Stimulated activated naive B cell treated with anti-CD40 and anti-IgM and Interleukin-4, amounts not matched to agents 10 μg/mL and 1 μg/mL and 100 μg/mL, for 72 hours (primary cell): ENCODE measurements at regions not wholly inside any gene's neighbourhood (a gene's known extent, or its start where the extent isn't known, plus 50 kb on each side); places are given as distances from the start of the nearest gene placed in this dataset.
"Not testable (repeated sequence)": the region's sequence is repeated elsewhere in the genome, so short reads cannot be mapped to it uniquely, and the experiment has no call there.

Experiments used
- ATAC-seq, 2 donors: fragments of 150-1000 bp; cut with Tn5 transposase; replicated peaks; 2 replicates each; pipeline ENCODE4 v1.10.0; 2021; ENCODE audit warnings: moderate library complexity in 1 of 2
- DNase-seq: peaks from one replicate; pipeline ENCODE4 v3.0.0; 2021
- H3K27ac Mint-ChIP-seq: one replicate; pipeline ENCODE4 v1.8.0; 2022; ENCODE audit warnings: mild to moderate bottlenecking, mixed read lengths
- H3K27me3 Mint-ChIP-seq, 2 donors: one replicate each; pipeline ENCODE4 v1.8.0; 2022; ENCODE audit warnings: mixed read lengths in 2 of 2
- H3K36me3 Mint-ChIP-seq, 2 donors: one replicate each; pipeline ENCODE4 v1.8.0; 2022; ENCODE audit warnings: mixed read lengths in 2 of 2, mild to moderate bottlenecking in 1 of 2
- H3K4me1 Mint-ChIP-seq, 2 donors: one replicate each; pipeline ENCODE4 v1.8.0; 2022; ENCODE audit warnings: mixed read lengths in 2 of 2, mild to moderate bottlenecking in 1 of 2
- H3K4me3 Mint-ChIP-seq, 2 donors: one replicate each; pipeline ENCODE4 v1.8.0; 2022; ENCODE audit warnings: mild to moderate bottlenecking in 2 of 2, mixed read lengths in 2 of 2, moderate library complexity in 1 of 2
- H3K9me3 Mint-ChIP-seq, 2 donors: one replicate each; pipeline ENCODE4 v1.8.0; 2022; ENCODE audit warnings: mixed read lengths in 2 of 2, mild to moderate bottlenecking in 1 of 2

DNA sequence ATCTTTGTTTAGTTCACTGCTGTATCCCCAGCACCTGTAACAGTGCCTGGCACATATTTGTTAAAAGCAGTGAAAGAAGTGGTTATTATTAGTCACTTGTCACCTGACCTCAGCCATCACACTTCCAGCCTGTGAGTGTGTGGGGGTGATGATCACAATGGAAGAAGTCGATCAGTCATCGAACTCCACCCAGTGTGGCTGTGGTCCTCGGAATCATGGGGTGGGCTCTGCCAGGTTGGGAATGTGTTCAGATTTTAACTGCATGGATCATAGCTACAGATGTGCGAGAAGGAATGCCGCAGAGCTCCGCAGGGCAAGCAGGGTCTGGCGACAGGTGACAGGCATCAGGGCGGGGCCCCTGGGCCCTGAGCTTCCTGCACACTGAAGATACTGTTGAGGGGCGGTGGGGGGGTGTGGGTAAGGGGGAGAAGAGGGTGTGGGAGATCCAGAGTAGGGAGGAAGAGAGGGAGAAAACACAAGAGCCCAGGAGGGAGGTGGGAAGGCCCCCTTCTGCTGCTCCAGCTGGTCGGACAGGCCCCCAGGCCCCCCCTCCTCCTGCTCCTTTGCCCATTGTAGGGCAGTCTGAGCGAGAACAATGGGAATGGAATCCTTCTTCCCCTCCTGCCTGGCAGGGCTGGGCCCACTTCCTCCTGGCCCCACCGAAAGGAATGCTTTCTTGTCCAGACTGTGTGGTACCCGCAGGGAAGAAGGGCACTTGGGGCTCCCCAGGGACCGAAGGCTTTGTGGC lies 89.6 kb downstream of the SPRY4 start:
- H3K36me3 Mint-ChIP-seq, result no peaks in the 10 kb centered on the region
- peaks cover 0 to 3% of the 10 kb centered on the region in 2 donors for H3K9me3 Mint-ChIP-seq
- peaks cover 36 to 45% of the 10 kb centered on the region in 2 donors for H3K27me3 Mint-ChIP-seq
- H3K27ac Mint-ChIP-seq, result no peak overlapping the region
- H3K4me3 Mint-ChIP-seq, result no peak overlapping the region
- peak; percentile 27 to 41 for ATAC-seq
- no peak for DNase-seq
- H3K4me1 Mint-ChIP-seq, result peaks cover 4 to 6% of the 10 kb centered on the region in 2 donors

DNA sequence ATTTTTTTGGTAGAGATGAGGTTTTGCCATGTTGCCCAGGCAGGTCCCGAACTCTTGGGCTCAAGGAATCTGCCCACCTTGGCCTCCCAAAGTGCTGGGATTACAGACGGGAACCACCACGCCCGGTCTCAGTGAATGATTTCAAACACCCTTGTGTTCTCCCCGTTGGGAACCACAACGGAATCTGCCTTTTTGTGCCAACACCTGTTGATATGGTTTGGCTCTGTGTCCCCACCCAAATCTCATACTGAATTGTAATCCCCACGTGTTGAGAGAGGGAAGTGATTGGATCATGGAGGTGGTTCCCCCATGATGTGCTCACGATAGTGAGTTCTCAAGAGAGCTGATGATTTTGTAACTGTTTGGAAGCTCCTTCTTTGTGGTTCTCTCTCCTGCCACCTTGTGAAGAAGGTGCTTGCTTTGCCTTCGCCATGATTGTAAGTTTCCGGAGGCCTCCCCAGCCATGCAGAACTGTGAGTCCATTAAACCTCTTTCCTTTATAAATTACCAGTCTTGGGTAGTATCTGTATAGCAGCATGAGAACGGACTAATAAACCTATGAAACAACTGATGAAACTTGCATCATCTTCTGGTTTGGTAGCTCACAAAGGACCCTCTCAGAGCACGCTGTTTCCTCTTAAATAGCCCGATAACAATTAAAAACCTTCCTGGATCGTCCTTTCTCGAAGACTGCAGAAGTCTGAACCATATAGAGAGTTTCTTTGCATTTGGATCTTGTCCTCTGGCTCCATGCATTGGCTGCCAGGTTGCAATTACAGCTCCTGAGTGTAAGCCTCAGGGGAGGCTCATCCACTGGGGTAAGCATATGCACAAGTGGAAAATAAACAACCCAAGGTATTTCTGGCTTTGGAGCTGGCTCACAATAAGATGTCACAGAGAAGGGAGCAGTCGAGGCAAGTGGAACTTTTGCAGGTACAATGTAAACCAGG lies 91.5 kb downstream of the SPRY4 start:
- DNase-seq (no peak), ATAC-seq (no peak)
- Mint-ChIP-seq H3K4me1 (peaks cover 4 to 6% of the 10 kb centered on the region in 2 donors), H3K36me3 (no peaks in the 10 kb centered on the region), H3K27ac (no peak overlapping the region), H3K9me3 (peaks cover 0 to 3% of the 10 kb centered on the region in 2 donors), H3K27me3 (peaks cover 36 to 45% of the 10 kb centered on the region in 2 donors), H3K4me3 (no peak overlapping the region)

DNA sequence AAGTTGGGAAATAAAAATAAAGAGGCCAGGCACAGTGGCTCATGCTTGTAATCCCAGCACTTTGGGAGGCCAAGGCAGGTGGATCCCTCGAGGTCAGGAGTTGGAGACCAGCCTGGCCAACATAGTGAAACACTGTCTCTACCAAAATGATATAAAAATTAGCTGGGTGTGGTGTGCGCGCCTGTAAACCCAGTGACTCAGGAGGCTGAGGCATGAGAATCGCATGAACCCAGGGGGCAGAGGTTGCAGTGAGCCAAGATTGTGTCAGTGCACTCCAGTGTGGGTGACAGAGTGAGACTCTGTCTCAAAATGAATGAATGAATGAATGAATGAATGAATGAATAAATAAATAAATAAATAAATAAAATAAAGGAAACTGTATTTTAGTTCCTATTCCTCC lies 93.9 kb downstream of the SPRY4 start:
- not testable (repeated sequence) for DNase-seq

GRCh38 chr5:142225141-142225540 lies 99.7 kb downstream of the SPRY4 start:
- peaks cover 25 to 36% of the 10 kb centered on the region in 2 donors for H3K4me1 Mint-ChIP-seq
- H3K27ac Mint-ChIP-seq, result no peak overlapping the region
- no peak for DNase-seq
- no peaks in the 10 kb centered on the region for H3K36me3 Mint-ChIP-seq
- H3K27me3 Mint-ChIP-seq, result peaks cover 16 to 20% of the 10 kb centered on the region in 2 donors
- ATAC-seq, result no peak
- no peak overlapping the region for H3K4me3 Mint-ChIP-seq
- H3K9me3 Mint-ChIP-seq, result no peaks in the 10 kb centered on the region

More for the DNA sequence above, 93.9 kb downstream of the SPRY4 start:
- ATAC-seq, H3K36me3 Mint-ChIP-seq, H3K27ac Mint-ChIP-seq, H3K9me3 Mint-ChIP-seq, H3K4me1 Mint-ChIP-seq, H3K4me3 Mint-ChIP-seq: not testable (repeated sequence)
- peaks cover 29 to 38% of the 10 kb centered on the region in 2 donors for H3K27me3 Mint-ChIP-seq

DNA sequence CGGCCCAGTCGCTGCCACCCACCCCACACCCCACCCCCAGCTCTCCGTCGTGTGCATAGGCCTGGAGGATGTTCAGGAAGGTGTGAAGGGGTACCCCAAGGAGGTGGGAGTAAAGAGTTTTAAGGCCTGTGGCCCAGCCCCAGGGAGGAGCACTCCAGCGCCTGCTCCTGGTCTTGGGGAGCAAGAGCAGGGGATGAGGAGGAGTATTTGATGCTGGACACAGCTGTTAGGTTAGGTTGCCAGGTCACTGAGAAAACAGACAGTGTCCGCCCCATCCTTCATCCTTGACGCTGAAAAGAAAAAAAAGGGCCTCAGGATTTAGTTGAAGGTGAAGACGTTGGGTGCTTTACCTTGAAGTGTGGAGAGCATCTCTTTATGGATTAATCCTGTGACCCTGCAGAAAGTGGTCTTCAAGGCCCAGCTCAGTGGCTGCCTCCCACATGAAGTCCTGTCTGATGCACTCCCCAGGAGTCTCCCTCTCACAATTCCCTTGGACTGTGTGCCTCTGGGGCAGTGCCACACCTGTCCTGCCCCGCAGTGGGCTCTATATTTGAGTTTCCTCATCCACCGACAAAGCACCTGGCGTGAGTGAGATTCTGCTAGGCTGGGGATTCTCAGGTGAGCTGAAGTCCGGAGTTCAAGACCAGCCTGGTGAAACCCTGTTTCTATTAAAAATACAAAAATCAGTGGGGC lies 101.8 kb downstream of the SPRY4 start:
- Mint-ChIP-seq H3K27ac (no peak overlapping the region), H3K27me3 (peaks cover 16 to 21% of the 10 kb centered on the region in 2 donors), H3K9me3 (no peaks in the 10 kb centered on the region), H3K36me3 (no peaks in the 10 kb centered on the region), H3K4me3 (no peak overlapping the region), H3K4me1 (peaks cover 25 to 36% of the 10 kb centered on the region in 2 donors)
- DNase-seq (no peak), ATAC-seq (peak in 1 of 2 donors; percentile 6)

DNA sequence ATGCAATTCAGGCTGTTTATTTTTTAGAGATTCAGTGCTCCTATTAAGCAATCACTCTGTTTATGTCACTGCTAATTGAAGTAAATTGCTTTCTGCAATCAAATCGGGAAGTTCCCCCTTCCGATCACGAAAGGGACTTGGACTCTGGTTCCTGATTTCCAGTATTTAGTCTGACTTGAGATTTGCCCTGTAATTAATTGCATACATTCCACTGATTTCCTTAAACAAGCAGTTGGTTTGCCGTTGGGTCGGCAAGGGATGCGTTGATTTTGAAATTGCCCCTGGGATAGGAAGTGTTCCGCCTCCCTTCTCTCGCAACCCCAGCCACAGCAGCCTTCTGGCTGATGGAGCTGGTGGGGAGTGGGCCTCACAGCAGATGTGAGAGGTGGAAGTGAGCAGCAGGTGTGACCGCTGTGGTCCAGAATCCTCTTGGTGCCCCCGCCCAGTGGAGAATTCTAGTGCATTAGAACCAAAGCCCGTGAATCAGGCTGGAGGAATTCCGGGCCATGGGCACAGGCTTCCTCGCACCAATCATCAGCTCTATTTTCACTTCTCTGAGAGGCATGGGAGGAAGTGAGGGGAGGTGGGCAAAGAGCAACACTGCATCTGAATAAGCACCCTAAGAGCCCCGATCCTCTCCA lies 102.5 kb downstream of the SPRY4 start:
- Mint-ChIP-seq H3K27ac (no peak overlapping the region), H3K27me3 (peaks cover 16 to 27% of the 10 kb centered on the region in 2 donors), H3K4me3 (peak overlapping the region in 1 of 2 donors; percentile 25)

GRCh38 chr5:142221091-142221860 lies 103.5 kb downstream of the SPRY4 start:
- ATAC-seq, result no peak
- Mint-ChIP-seq H3K4me3 (no peak overlapping the region), H3K27me3 (peaks cover 18 to 38% of the 10 kb centered on the region in 2 donors), H3K27ac (no peak overlapping the region), H3K9me3 (no peaks in the 10 kb centered on the region), H3K36me3 (no peaks in the 10 kb centered on the region), H3K4me1 (peaks cover 25 to 36% of the 10 kb centered on the region in 2 donors)
- no peak for DNase-seq

More for the DNA sequence above, 102.5 kb downstream of the SPRY4 start:
- H3K9me3 Mint-ChIP-seq, result no peaks in the 10 kb centered on the region
- no peak for ATAC-seq
- no peak for DNase-seq
- peaks cover 25 to 36% of the 10 kb centered on the region in 2 donors for H3K4me1 Mint-ChIP-seq
- H3K36me3 Mint-ChIP-seq, result no peaks in the 10 kb centered on the region

GRCh38 chr5:142219146-142219545 lies 105.7 kb downstream of the SPRY4 start:
- peaks cover 25 to 36% of the 10 kb centered on the region in 2 donors for H3K4me1 Mint-ChIP-seq
- H3K4me3 Mint-ChIP-seq, result no peak overlapping the region
- DNase-seq, result no peak
- peaks cover 19 to 42% of the 10 kb centered on the region in 2 donors for H3K27me3 Mint-ChIP-seq
- no peaks in the 10 kb centered on the region for H3K9me3 Mint-ChIP-seq
- ATAC-seq, result no peak
- H3K27ac Mint-ChIP-seq, result no peak overlapping the region
- H3K36me3 Mint-ChIP-seq, result no peaks in the 10 kb centered on the region

DNA sequence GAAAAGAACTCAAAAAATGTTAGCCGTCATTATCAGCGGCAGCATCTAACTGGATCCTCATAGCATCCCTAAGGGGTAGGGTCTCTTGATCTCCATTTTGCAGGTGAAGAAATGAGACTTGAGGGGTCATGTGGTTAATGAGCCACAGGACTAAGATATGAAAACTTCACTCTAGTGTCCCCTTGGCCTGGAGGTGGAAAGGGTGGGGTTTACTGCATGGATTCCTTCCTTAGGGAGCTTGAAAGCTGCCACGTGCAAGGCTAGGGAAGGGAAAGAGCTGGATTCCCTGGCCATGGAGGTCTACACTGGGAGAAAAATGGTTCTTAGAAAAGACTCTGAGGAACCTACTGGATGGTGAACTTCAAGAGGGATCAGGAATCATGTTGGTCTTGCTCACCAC lies 107.9 kb downstream of the SPRY4 start:
- Mint-ChIP-seq H3K9me3 (no peaks in the 10 kb centered on the region), H3K4me3 (no peak overlapping the region)

GRCh38 chr5:142215915-142216681 lies 107.5 kb downstream of the NDFIP1 start:
- H3K4me1 Mint-ChIP-seq, result peaks cover 6 to 7% of the 10 kb centered on the region in 2 donors
- no peak overlapping the region for H3K4me3 Mint-ChIP-seq
- ATAC-seq (no peak), DNase-seq (no peak)
- peaks cover 13 to 32% of the 10 kb centered on the region in 2 donors for H3K27me3 Mint-ChIP-seq
- no peaks in the 10 kb centered on the region for H3K36me3 Mint-ChIP-seq
- no peaks in the 10 kb centered on the region for H3K9me3 Mint-ChIP-seq
- H3K27ac Mint-ChIP-seq, result no peak overlapping the region

More for the DNA sequence above, 107.9 kb downstream of the SPRY4 start:
- no peaks in the 10 kb centered on the region for H3K36me3 Mint-ChIP-seq
- no peak overlapping the region for H3K27ac Mint-ChIP-seq
- H3K4me1 Mint-ChIP-seq, result peaks cover 9 to 15% of the 10 kb centered on the region in 2 donors
- peaks cover 19 to 40% of the 10 kb centered on the region in 2 donors for H3K27me3 Mint-ChIP-seq
- DNase-seq (no peak), ATAC-seq (no peak)

- Mint-ChIP-seq H3K9me3 (no peaks in the 10 kb centered on the region), H3K4me1 (no peaks in the 10 kb centered on the region), H3K27ac (no peak overlapping the region), H3K27me3 (peaks cover 6 to 20% of the 10 kb centered on the region in 2 donors), H3K36me3 (no peaks in the 10 kb centered on the region), H3K4me3 (no peak overlapping the region)
- no peak for DNase-seq
- no peak for ATAC-seq
Measured at GRCh38 chr5:142213077-142213476, 104.5 kb downstream of the NDFIP1 start.

- H3K27me3 Mint-ChIP-seq, result peaks cover 6 to 10% of the 10 kb centered on the region in 2 donors
- no peak for ATAC-seq
Measured at GRCh38 chr5:142211918-142212317, 103.3 kb downstream of the NDFIP1 start.

More at GRCh38 chr5:142211918-142212317, 103.3 kb downstream of the NDFIP1 start:
- no peaks in the 10 kb centered on the region for H3K9me3 Mint-ChIP-seq
- H3K27ac Mint-ChIP-seq, result no peak overlapping the region
- H3K4me3 Mint-ChIP-seq, result no peak overlapping the region
- no peaks in the 10 kb centered on the region for H3K4me1 Mint-ChIP-seq
- no peaks in the 10 kb centered on the region for H3K36me3 Mint-ChIP-seq
- no peak for DNase-seq
